ENCODE measurements at regions not wholly inside any gene's neighbourhood (a gene's known extent, or its start where the extent isn't known, plus 50 kb on each side); places are given as distances from the start of the nearest gene placed in this dataset.

DNA sequence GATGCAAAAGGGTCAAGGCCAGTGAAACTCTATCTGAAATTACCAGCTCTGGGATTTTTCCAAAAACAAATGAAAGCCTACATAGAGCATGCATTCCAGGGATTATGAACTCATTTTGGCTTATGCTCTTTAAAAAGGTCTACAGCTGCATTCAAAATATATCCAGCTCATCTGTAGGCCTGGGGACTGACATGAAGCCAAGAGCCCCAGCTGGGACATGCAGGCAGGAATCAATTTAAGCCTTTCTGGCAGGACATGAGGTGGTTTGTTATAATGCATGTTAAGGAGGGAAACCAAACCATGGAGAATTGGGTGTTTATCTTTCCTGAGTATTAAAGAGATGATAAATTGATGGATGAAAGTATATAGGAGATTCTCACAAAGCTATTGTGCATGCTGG, 164.5 kb downstream of the RBM43 start:
- no peak overlapping the region for H3K4me3 ChIP-seq (ENCODE audit: low read depth, poor library complexity, severe bottlenecking)
- TF ChIP-seq CTCF (IDR thresholded peaks at IDR 0.05) (no peak), POLR2A (IDR thresholded peaks at IDR 0.05) (no peak)
- intact Hi-C loops (cut with DNase I; ENCODE audit: low total_unique reads), result no loop called here
- no peak for DNase-seq (ENCODE audit: low spot score in 2 of 2)

DNA sequence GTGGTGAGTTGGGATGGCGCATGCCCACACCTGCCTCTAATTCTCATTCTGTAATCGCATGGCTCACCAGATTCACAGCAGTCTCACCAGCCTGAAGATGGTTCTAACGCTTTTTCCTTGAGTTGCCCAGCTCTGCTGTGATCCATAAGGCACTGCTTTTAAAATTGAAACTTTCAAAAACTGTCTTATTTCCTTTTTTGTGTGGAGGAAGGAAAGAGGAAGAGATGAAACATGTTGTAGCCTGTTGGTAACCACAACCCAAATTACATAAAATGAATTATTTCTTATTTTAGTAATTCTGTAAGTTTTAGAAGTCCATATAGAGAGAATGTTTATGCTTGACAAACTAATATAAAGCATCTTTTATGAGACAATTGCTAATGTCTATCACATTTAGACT, 165.4 kb downstream of the RBM43 start:
- WGBS, 2 donors, result 67 to 76% methylated on average over 3 of the region's 3 CpGs
- H3K4me3 ChIP-seq (ENCODE audit: low read depth, poor library complexity, severe bottlenecking), result no peak overlapping the region
- intact Hi-C loops (cut with DNase I; ENCODE audit: low total_unique reads), result no loop called here
- TF ChIP-seq POLR2A (IDR thresholded peaks at IDR 0.05) (no peak), CTCF (IDR thresholded peaks at IDR 0.05) (no peak)
- no peak for DNase-seq (ENCODE audit: low spot score in 2 of 2)

DNA sequence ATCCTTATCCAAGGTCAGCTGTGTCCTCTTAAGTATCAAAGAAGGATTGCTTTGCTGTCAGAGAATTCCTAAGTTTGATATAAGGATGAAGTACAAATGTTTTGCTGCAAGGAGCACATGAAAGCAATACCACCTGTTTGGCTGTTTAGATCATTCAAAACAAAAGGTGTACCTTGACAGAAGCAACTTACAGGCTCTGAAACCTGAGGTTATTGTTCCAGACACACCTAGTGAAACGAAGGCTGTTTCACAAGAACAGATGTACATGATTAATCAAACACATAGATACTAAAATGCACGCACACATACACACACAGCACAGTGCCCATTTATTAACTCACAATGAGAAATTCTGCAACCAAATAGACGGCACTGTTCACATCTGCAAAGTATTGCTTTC, 166.2 kb downstream of the RBM43 start:
- no peak for DNase-seq (ENCODE audit: low spot score in 2 of 2)
- WGBS, 2 donors, result 76 to 82% methylated on average over 3 of the region's 3 CpGs
- intact Hi-C loops (cut with DNase I; ENCODE audit: low total_unique reads), result no loop called here
- TF ChIP-seq POLR2A (IDR thresholded peaks at IDR 0.05) (no peak), CTCF (IDR thresholded peaks at IDR 0.05) (no peak)
- H3K4me3 ChIP-seq (ENCODE audit: low read depth, poor library complexity, severe bottlenecking), result no peak overlapping the region

DNA sequence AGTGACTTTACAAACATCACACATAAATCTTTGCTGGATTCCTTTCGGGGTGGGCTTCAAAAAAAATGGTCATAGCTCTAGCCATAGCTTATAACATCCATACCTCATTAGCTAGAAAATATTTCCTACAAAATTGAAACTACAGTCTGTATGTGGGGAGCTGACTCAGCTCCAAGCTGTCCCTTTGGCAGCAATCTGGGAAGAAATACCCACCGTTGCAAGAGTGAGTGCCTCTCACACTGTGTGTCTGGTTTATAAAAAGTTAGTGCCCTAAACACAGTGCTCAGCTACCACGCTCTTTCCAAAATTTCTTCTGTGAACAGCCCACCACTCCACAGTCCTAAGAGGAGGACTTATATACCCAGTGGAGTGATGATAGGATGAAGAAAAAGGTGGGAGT, 170.1 kb downstream of the RBM43 start:
- intact Hi-C loops (cut with DNase I; ENCODE audit: low total_unique reads), result no loop called here
- H3K4me3 ChIP-seq (ENCODE audit: low read depth, poor library complexity, severe bottlenecking), result no peak overlapping the region

DNA sequence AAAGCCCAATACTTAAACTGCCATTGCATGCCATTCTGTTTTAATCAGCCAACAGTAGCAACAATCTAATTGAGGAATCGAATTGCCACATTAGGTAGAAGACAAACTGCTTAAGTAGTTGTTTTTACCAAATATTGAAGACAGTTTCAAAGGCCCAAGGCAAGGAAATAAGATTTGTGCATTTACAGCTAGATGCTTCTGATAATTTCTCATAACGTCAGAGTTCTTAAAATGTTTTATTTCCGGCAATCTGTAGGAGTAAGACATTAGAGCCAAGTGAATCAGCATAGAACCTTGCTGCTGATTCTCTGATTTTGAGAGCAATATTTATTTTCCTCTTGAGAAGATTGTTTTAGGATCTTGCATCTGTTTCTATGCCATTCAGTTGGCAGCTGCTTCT, 174.3 kb downstream of the RBM43 start:
- intact Hi-C loops (cut with DNase I; ENCODE audit: low total_unique reads), result no loop called here
- no peak for DNase-seq (ENCODE audit: low spot score in 2 of 2)
- TF ChIP-seq POLR2A (IDR thresholded peaks at IDR 0.05), result no peak
- no peak for TF ChIP-seq CTCF (IDR thresholded peaks at IDR 0.05)
- no peak overlapping the region for H3K4me3 ChIP-seq (ENCODE audit: low read depth, poor library complexity, severe bottlenecking)
- 51 to 59% methylated on average over 3 of the region's 3 CpGs for WGBS, 2 donors

More for the DNA sequence above, 170.1 kb downstream of the RBM43 start:
- 64 to 76% methylated on average over 3 of the region's 3 CpGs for WGBS, 2 donors
- DNase-seq (ENCODE audit: low spot score in 2 of 2), result no peak
- TF ChIP-seq POLR2A (IDR thresholded peaks at IDR 0.05) (no peak), CTCF (IDR thresholded peaks at IDR 0.05) (no peak)

- DNase-seq (ENCODE audit: low spot score in 2 of 2), result no peak
- no peak overlapping the region for H3K4me3 ChIP-seq (ENCODE audit: low read depth, poor library complexity, severe bottlenecking)
- WGBS, 2 donors, result 48 to 55% methylated on average over 1 of the region's 1 CpG
- TF ChIP-seq CTCF (IDR thresholded peaks at IDR 0.05) (no peak), POLR2A (IDR thresholded peaks at IDR 0.05) (no peak)
- intact Hi-C loops (cut with DNase I; ENCODE audit: low total_unique reads), result no loop called here
Measured at GRCh38 chr2:151085181-151085611, 176.5 kb downstream of the RBM43 start.
